GM23248 (cell line): ENCODE measurements at regions not wholly inside any gene's neighbourhood (a gene's known extent, or its start where the extent isn't known, plus 50 kb on each side); places are given as distances from the start of the nearest gene placed in this dataset.

Experiments
- EZH2 ChIP-seq: fragments of 200-600 bp; sonication (generic); IDR thresholded peaks from 2 replicates; pipeline ENCODE4 v1.6.1; 2018; ENCODE audit warnings: antibody characterized with exemption, mild to moderate bottlenecking; ENCODE audit not compliant: insufficient read depth, poor library complexity, severe bottlenecking
- EZH2phosphoT487 ChIP-seq: fragments of 200-600 bp; sonication (generic); IDR thresholded peaks from 2 replicates; pipeline ENCODE4 v1.6.1; 2018; ENCODE audit warnings: antibody characterized with exemption, moderate library complexity, mild to moderate bottlenecking, low read depth; ENCODE audit not compliant: insufficient read depth

DNA sequence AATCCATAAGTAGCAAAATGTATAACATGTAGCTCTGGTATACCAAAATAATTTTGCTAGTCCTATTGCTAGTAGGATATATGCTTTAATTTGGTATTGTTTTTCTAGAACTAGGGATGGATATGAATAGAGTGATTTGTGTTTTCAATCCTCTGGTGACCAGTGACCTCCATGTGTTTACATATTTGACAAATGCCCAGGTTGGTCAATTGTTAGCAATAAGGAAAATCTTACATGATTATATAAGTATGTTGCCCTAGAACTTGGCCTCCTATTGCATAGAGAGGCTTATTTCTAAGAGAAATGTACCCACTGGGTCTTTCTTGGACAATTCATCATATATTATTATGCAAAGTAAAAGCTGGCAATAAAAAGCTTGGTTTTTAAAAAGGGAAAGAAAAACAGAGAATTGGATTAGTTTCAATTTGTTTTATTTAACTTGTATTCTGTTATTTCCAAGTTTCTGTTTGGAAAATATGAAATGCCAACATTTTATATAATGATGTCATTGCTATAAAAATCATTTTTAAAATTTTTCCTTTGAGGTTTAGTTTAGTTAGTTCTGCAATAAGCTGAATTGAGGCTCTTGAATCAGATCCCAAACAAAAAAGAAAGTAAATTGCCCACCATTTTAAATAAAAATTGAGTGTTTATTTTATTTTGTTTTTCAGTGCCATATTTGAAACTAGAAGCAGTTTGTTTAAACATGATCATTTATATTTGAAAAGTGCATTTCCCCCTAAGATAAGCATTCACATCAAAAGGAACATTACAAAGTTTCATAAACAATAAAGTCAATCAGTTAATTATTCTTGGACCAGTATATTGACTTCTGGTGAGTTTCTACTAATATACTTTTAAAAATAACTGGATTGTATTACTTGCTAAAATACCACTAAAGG is 210.9 kb downstream of the ZC3H11B start:
- TF ChIP-seq EZH2, result no peak
- no peak for TF ChIP-seq EZH2phosphoT487
